NCI-H510A (cell line): ENCODE measurements at regions not wholly inside any gene's neighbourhood (a gene's known extent, or its start where the extent isn't known, plus 50 kb on each side); places are given as distances from the start of the nearest gene placed in this dataset.

Source experiments
- DNase-seq: peaks from one replicate; lab custom pipeline; 2025; lab: John Stamatoyannopoulos, UW

DNA sequence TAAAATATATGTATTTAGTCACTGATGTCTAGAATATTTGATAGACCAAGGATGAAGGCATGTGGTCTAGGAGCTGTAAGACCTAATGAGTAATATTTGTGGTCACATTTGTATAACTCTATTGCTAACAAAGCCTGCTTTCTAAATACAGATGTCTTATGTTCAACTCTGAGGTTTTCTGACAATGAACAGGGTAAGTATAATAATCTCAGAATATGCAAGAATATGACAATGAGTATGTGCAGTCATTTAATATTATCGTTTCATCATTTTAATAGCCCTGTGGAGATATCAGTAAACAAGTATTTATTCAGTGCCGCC lies 389.6 kb downstream of the LRIG3 start:
- no peak for DNase-seq

DNA sequence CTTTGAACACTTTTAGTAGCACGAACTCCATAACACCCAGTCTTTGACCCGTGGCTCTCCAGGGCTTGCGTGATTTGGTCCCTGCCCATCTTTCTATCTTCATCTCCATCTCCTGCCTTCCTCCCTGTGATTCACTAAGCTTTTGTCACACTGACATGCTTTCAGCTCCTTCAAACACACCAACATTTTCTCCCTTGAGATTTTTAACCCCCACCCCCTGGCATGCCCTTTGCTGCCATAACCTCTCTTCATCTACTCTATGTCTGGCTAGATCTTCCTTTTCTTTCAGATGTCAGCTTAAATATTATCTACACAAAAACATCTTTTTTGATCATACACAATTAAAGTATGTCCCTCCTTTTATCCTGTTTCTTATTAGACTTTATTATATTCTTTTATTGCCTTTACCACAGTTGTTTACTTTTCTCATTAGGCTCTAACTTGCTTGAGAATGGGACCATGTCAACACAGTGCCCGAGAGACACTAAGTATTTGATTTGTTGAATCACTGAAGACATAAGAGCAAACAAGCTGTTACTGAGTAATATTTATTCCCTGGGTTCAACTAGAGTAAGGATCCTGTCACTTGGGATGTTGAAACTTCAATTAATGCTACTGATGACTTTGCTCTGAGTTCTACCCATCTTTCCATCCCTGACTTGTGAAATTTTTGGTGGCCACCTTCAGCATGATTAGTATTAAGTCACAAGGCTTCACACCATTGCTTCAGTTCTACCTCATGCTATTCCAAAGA lies 387.3 kb downstream of the LRIG3 start:
- DNase-seq, result no peak

DNA sequence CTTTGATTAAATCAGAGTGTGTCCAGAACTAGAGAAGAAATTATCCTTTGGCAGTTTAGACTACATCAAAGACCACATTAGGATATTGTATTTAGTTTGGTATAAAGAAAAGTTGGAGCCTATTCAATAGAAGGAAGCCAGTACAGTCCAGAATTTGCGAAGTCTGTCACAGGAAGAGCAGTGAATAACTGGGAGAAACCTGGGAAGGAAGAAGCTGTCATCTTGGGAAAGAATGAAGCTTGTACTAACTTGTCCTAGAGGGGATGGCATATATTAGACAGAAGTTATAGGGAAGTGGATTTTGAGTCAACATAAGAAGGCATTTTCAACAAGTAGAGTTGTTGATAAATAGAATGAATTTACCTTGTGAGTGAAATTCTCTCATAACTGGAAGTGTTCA lies 386.7 kb downstream of the LRIG3 start:
- no peak for DNase-seq

DNA sequence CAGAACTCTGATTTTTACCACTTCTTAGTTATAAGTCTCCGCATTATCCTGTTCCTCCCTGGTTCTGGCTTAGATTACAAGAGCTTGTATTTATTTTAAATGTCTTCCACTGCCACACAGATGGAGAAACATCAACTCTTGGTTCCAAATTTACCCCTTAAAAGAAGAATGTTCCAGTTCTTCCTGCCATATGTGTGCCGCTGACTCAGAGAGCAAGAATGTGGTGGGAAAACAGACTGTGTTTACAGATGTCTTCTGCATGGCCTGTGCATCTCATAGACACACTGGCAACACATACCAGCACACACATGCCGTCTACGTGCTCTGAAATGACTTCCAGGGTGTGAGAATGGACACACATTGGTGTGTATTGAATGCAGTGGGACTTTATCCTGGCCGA lies 383.0 kb downstream of the LRIG3 start:
- no peak for DNase-seq

DNA sequence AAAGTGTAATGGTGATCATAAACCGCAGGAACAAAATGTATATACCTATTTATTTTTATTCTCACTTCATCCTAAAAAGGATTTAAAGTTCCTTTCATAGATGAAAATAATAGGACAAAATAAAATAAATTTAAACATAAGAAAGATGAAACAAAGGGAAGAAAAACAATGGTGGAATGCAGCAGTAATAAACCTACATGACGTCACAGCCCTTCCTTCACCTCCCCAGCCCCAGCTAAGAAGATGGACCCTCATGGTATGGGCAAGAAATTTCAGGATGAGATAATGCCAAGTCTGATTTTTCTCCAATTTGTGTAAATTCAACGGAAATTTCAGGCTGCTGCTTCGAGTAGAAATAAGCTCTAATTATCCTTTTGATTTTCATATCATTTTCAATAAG lies 381.0 kb downstream of the LRIG3 start:
- DNase-seq, result no peak

DNA sequence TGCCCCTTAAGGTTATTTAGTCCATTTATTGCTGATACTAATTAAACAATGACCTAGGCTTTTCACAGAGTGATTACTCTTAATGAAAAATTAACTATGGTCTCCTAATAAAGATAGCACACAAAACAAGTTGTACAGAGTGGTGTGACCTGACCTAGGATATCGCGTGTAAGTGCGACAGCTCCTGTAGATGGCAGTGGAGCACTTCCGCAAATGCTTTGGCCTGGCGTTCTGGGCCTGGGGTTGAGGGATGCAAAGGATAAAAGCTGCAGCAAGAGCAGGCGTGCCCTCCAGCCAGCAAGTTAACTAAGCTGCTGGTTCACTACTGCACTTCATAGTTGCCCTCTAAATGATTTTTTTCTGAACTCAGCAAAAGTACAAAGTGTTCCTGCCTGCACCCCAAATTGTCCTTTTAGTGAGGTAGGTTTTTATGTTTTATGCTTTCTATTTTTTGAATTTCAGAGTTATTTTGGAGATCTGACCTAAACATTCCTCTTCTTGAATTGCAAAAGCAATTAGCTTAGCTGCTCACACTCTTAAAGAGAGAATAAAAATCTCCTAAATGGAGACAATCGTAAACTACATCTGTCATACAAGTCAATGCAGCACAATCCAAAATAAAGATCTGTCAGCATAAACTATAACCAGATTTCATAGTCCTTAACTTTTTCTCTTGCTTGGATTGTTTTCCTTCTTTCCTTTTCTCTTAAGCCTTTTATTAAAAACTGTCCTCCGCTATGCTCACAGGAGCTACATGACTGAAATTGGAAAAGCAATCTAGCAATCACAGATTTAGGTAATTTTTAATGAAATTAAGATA lies 379.6 kb downstream of the LRIG3 start:
- DNase-seq, result peak; percentile 65

DNA sequence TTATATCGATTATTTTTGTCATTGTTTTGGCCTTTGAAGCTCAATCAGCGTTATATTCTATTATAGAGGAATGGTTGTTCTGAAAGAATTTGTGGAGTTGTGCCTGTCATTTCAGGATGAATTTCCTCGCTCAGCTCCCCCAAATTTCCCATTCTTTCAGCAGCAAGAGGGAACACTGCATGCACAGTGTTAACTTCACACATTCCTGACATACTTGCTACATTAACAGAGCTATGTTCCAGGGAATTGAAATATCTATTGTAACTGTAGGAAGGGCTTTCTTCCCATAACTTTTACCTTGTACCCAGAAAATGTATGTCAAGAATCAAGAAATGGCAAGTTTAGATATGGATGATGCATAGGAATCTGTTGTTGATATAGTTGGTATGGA lies 379.0 kb downstream of the LRIG3 start:
- no peak for DNase-seq

DNA sequence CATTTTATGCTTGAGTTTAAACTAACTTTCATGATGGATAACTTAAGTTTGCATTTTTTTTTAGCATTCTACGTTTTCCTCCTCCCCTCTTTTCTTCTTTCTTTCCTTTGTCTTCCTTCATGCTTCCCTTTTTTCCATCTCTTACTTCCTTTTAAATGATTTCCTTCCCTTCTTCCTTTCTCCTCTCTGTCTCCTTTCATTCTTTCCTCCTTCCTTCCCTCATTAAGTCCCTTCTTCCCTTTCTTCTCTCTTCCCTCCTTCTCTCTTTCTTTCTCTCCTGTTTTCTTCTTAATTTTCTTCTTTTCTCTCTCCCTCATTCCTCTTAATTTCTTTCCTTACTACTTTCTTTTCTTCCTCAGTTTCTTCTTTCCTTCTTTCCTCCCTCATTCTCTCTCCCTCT lies 376.0 kb downstream of the LRIG3 start:
- no peak for DNase-seq

DNA sequence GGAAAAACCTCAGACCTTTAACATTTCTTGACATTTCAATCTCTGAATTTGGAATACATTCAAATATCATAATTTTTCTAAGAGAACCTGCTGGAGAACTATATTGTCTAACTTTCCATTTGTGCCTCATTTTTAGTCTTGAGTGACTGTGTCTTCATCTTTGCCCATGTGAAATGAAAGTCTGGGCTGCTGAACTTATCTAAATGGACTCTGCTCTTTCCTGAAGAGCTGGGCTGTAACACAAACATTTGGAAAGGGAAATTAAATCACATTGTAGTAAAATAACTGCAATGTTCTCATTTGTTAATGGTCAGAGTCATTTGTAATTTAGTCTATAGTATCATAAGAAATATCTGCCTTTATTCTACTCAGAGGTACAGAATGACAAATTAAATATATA lies 373.1 kb downstream of the LRIG3 start:
- DNase-seq, result no peak

DNA sequence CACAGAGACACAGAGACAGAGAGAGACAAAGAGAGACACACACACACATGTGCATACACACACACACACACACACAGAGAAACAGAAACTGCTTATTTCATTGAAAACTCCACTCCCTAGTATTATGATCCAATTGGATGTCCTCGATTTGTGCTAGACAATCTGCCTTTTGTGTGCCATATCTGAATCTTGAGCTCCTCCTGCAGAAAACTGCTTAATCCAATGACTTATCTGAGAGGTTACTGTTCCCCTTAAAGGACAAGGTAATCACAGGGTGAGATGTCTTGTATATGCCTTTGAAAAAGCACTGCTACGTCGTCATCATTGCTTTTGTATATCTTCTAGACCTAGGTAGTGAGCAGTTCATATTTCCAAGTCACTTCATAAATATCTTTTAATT lies 371.5 kb downstream of the LRIG3 start:
- no peak for DNase-seq

DNA sequence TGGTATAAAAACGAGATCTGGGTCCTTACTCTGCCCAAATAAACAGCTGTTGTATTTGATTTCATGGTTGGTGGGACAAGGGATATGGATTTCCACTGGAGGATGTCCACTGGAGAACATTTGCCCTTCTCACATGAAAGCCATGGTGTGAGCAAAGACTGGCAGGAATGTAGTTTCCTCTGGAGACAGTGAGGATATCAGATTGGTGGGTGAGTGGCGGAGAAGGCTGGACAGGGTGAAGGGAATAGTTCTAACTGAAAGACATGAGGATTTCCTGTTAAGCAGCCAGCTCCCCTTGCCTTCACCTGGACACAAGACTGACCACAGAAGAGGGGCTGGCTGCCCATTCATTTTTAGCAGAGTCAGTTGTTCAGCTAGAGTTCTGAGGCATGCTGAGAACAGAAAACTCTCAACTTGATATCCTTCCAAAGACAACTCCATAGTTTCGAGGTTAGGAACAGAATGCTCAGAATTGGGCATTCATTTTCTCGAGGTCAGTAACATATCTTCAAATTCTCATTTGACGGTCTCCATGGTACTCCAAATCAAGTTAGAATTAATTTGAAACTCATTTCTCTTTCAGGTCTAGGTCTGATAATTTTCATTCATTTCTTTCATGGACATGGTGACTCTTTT lies 365.7 kb downstream of the LRIG3 start:
- no peak for DNase-seq

DNA sequence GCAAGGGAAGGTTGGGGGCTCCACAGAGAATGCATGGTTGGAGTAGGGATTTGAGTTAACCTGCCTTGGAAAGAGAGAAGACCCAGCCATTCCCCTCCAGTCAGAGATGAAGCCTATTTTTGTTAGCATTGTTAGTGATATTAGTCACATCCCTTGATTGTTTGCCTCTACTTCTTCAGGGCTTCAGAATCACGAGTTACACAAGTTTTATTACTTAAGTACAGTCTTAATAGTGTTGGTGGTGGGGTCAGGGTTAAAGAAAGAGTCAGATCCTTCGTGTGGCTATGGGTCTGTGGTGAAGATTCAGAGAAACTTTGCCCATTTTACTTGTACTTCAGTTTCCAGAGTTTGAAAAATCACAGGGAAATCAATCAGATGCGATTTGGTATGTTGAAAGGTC lies 363.1 kb downstream of the LRIG3 start:
- DNase-seq, result no peak

DNA sequence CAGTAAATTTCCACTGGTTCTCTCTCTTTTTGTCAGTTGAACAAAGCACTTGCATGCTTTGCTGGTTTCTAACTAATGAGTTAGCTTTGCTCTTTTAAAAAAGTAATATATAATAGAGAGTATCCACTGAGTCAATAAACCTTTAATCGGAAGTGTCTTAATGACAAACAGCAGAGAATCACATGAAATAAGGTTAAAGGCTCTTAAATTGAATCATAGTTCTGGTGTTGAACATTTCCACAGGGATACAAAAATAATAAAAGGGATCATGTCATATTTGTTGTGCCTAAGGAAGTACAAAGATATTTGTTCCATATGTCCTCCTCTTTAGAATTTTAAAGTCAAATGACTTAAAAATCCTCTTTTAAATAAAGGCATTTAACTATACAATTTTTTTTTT lies 362.6 kb downstream of the LRIG3 start:
- no peak for DNase-seq

DNA sequence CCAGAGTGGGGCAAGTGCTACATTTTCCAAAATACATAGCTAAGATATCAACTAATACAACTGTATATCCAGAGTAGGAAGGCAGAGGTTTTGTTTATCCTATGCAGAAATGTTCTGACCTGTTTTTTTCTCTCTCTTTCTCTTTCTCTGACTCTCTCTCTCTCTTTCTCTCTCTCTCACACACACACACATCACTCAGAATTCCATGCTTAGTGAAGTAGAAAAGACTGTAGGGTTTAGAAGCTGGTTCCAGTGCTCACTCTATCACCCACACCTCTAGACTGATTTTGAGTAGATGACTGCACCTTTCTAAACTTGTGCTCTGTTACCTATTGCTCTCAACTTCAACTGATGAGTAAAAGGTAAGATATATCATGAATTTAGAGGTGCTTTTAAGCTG lies 356.7 kb downstream of the LRIG3 start:
- no peak for DNase-seq

DNA sequence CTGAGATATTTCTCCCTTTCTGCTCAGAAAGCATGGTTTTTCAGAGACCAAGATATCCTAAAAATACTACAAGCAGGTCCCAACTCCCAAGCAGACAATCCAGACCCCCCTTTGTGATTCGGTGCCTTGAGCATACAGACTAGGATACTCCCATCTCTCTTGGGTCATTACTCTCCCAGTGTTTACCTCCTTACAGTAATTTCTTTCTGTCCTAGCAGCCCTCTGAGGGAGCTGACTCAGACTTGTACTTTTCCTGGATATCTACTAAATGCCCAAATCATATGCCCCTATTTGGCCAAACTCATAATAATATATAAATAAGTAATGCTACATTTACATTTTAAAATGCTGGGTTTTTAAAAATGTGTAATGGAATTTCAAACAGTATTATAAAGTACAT lies 355.6 kb downstream of the LRIG3 start:
- no peak for DNase-seq

DNA sequence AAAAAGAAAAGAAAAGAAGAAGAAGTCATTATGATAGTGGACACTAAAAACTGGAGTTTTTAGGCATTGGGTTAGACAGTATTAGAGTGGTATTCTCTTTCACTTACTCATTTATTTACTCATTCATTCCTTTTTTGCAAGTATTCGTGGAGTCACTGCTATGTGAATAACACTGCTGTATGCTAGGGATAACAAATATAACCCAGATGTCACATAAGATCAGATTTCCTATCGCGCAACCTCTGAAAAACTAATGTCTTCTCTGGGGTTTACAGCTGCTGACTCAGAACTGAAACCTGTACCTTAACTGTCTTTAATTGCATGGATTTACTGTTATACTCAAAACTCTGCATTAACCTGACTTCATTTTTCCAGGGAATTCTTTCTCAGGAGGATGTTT lies 353.7 kb downstream of the LRIG3 start:
- DNase-seq, result no peak

DNA sequence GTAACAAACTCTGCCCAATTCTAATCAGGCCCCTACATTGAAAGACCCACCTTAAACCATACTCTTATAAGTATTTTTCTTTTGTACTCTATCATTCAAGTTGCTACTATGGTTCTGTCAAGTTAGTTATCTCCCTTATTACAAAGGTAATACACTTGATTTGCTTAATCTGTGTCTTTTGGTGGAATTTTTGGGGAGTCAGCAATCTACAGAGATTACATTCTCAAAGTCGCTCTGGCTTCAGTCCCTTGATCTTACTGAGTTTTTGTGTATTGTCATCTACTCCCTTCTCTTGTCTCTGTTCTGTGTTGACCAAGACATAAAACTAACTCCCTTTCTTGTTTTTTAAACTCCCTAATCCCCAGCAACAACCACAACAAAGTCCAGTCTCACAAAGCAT lies 353.1 kb downstream of the LRIG3 start:
- no peak for DNase-seq

DNA sequence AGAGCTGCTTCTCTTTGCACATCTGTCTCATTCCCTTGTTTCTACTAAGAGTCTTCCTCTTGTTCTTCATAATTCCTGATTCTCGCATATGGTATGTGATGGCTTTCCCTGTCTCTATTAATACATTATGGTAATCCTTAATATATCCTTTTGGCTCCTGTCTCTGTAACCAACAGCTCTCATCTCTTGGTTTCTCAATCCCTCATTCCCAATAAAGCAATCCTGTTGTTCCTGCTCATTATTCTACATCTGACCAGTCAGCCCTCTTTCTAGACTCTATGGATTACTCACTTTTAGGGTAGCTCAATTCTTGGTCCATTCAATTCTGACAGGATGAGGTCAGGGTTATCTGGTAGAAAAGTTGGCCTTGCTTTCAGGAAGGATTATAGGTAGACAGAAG lies 349.9 kb downstream of the LRIG3 start:
- DNase-seq, result no peak

DNA sequence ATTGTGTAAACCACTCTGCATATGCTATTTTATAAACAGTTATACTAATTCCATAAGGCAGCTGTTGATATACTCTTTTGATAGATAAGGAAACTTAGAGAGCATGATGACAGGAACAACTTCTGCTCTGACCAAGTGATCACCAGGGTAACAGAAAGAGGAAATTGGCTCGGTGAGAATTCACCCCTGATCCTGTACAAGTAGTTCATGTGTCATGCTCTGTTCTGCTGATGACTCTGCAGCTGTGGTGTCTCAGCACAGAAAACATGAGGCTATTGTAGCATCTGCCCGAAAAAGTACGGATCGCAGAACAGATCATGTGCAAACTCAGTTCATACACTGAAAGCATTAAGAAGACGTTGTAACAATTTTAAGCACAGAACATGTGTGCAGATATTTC lies 345.0 kb downstream of the LRIG3 start:
- no peak for DNase-seq

DNA sequence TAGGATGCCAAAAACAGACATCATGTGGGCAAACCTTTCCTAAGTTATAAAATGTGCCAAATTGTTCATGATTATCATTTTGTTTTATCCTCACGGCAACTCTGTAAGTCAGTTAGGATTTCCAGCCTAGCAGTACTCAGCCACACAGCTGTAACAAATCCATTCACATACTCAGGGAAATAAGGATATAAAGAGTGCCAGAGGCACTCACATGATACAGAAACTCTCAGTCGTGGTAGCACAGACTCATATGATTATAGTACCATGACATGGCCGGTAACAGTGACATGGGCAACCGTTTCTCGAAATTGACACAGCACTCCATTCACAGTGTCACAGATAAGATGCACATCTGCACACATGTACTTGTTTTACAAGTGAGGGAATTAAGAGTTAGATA lies 344.2 kb downstream of the LRIG3 start:
- no peak for DNase-seq

DNA sequence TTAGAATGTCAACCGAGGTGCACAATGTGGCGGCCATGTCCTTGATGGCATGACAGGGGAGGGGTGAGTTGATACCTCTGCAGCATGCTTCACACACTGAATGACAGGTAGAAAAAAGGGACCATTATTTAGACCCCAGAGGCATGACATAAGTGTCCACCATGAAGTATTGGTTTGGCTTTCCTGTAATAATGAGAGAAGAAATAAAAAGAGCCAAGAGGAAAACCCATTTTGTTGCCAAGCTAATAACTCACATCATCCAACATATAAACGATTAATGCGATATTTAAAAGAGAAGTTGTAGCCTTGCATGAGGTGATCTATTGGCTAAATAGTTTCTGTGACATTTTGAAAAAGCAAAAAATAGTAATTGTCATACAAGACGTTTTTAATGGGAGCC lies 343.4 kb downstream of the LRIG3 start:
- DNase-seq, result no peak

DNA sequence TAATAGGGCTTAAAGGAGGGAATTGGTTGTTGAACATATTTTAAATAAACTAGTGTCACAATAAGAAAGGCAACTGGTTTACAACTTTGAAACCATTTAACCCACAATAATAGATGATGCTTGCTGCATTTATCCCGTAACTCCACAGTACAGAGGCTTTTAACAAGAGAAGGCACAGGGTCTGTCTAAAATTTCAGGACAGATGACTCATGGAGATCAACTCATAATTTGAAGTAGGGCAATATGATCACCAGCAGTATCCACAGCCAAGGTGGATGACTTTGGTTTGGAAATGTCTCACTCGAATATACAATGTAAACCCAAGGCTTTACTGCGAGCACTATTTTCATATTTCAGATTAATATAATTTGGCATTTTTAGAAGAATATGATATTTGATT lies 340.2 kb downstream of the LRIG3 start:
- DNase-seq, result no peak

DNA sequence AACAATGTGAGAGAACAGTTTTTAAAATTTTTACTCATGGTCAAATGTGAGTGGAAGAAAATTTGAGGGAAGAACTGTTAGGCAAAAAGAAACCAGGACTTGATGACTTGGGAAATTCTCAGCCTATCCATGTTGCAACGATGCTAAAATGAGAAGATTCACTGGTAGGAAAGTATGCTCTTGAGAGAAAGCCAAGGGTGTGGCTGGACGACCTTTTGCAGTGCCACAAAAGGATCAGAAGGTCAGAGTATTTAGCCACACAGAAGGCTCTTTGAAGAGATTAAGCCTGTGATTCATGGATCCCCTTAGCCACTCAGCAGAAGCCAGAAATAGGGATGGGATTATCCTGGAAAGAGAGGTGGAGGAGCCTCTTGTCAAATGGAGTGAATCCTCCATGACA lies 336.8 kb downstream of the LRIG3 start:
- DNase-seq, result no peak

DNA sequence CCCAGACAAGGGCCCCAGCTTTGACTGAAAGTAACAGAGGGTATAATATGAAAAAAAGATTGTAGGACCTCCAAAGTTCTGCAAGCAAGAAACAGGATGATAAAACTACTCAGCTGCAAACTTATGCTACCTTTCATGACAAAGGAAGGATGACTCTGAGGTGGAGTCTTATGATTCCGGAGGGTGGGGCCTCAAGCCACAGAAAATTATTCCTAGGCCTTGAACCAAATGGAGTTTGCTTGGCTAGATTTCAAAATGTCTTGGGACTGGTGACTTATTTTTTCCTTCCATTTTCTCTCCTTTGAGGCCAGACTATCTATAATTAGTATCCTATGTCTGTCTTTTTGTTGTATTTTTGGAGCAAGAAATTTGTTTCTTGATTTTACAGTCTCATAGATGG lies 336.4 kb downstream of the LRIG3 start:
- no peak for DNase-seq
